GM12865 (cell line): ENCODE measurements at regions not wholly inside any gene's neighbourhood (a gene's known extent, or its start where the extent isn't known, plus 50 kb on each side); places are given as distances from the start of the nearest gene placed in this dataset.

Source experiments
- DNase-seq: peaks from one replicate; pipeline ENCODE4 v3.0.0; 2010; ENCODE audit warnings: low read depth
- H3K4me3 ChIP-seq: 2 replicates; pipeline ENCODE4 v1.5.1; 2011; ENCODE audit warnings: mild to moderate bottlenecking, low read depth, low read length, control low read depth
- CTCF ChIP-seq: IDR thresholded peaks from 2 replicates; pipeline ENCODE4 v1.5.1; 2011; ENCODE audit warnings: low read length, control low read depth, low read depth, inconsistent platforms; ENCODE audit not compliant: insufficient read depth; ENCODE audit errors: missing control alignments

GRCh38 chr18:76055578-76055977 is 439.5 kb downstream of the ZNF516 start:
- DNase-seq, result no peak
- no peak overlapping the region for H3K4me3 ChIP-seq
- no peak for TF ChIP-seq CTCF

- no peak overlapping the region for H3K4me3 ChIP-seq
- no peak for TF ChIP-seq CTCF
- no peak for DNase-seq
Measured at GRCh38 chr18:76055025-76055424, 440.0 kb downstream of the ZNF516 start.

- DNase-seq, result no peak
- TF ChIP-seq CTCF, result no peak
- no peak overlapping the region for H3K4me3 ChIP-seq
Measured at GRCh38 chr18:76054156-76054555, 440.9 kb downstream of the ZNF516 start.

GRCh38 chr18:76053551-76053950 is 441.5 kb downstream of the ZNF516 start:
- TF ChIP-seq CTCF, result no peak
- no peak overlapping the region for H3K4me3 ChIP-seq
- DNase-seq, result no peak

GRCh38 chr18:76052227-76052595 is 442.8 kb downstream of the ZNF516 start:
- TF ChIP-seq CTCF, result no peak
- no peak overlapping the region for H3K4me3 ChIP-seq
- no peak for DNase-seq

- TF ChIP-seq CTCF, result no peak
- H3K4me3 ChIP-seq, result no peak overlapping the region
- DNase-seq, result no peak
Measured at GRCh38 chr18:76051396-76052226, 443.4 kb downstream of the ZNF516 start.

GRCh38 chr18:76046221-76046620 is 448.8 kb downstream of the ZNF516 start:
- H3K4me3 ChIP-seq, result no peak overlapping the region
- DNase-seq, result no peak
- TF ChIP-seq CTCF, result no peak
